ENCODE measurements at regions not wholly inside any gene's neighbourhood (a gene's known extent, or its start where the extent isn't known, plus 50 kb on each side); places are given as distances from the start of the nearest gene placed in this dataset.

GRCh38 chr18:1811282-1811681 lies 760.0 kb downstream of the METTL4 start:
- Histone ChIP-seq H3K9me3 (ENCODE audit: control insufficient read depth in 4 of 4, low read length in 3 of 4) (no peaks in the 10 kb centered on the region), H3K4me1 (ENCODE audit: control insufficient read depth in 4 of 4, insufficient read depth in 4 of 4, low read length in 3 of 4) (no peaks in the 10 kb centered on the region), H3K36me3 (ENCODE audit: control insufficient read depth in 4 of 4, insufficient read depth in 3 of 4, low read depth in 1 of 4, low read length in 3 of 4) (no peaks in the 10 kb centered on the region), H3K4me3 (ENCODE audit: low read depth in 1 of 3, low read length in 3 of 3) (no peak overlapping the region), H3K9ac (ENCODE audit: low read depth in 1 of 2, low read length in 2 of 2) (no peak overlapping the region), H3K27ac (ENCODE audit: low read depth in 1 of 2, low read length in 2 of 2) (no peak overlapping the region), H3K27me3 (ENCODE audit: control insufficient read depth in 4 of 4, insufficient read depth in 4 of 4, low read length in 3 of 4) (no peaks in the 10 kb centered on the region)
- TF ChIP-seq MAX (IDR thresholded peaks at IDR 0.05), result no peak
- no peak for TF ChIP-seq YY1 (IDR thresholded peaks at IDR 0.05)
- TF ChIP-seq HNF4A (conservative IDR thresholded peaks at IDR 0.05), result no peak
- TF ChIP-seq GABPA (IDR thresholded peaks at IDR 0.05 in 1 of 2, conservative IDR thresholded peaks at IDR 0.05 in 1 of 2), result no peak
- TF ChIP-seq SP1 (IDR thresholded peaks at IDR 0.05), result no peak
- TF ChIP-seq FOXA1 (IDR thresholded peaks at IDR 0.05), result no peak
- TF ChIP-seq RXRA (IDR thresholded peaks at IDR 0.05), result no peak
- no peak for TF ChIP-seq REST (IDR thresholded peaks at IDR 0.05)
- TF ChIP-seq ZBTB33 (IDR thresholded peaks at IDR 0.05), result no peak
- no peak for TF ChIP-seq JUND (IDR thresholded peaks at IDR 0.05)
- WGBS, result 74% methylated on average over 5 of the region's 5 CpGs
- DNase-seq (ENCODE audit: low spot score), result no peak

GRCh38 chr18:1825296-1825695 lies 746.0 kb downstream of the METTL4 start:
- WGBS, result 79% methylated on average over 2 of the region's 2 CpGs
- Histone ChIP-seq H3K4me1 (ENCODE audit: control insufficient read depth in 4 of 4, insufficient read depth in 4 of 4, low read length in 3 of 4) (no peaks in the 10 kb centered on the region), H3K9ac (ENCODE audit: low read depth in 1 of 2, low read length in 2 of 2) (no peak overlapping the region), H3K36me3 (ENCODE audit: control insufficient read depth in 4 of 4, insufficient read depth in 3 of 4, low read depth in 1 of 4, low read length in 3 of 4) (no peaks in the 10 kb centered on the region), H3K27me3 (ENCODE audit: control insufficient read depth in 4 of 4, insufficient read depth in 4 of 4, low read length in 3 of 4) (no peaks in the 10 kb centered on the region), H3K27ac (ENCODE audit: low read depth in 1 of 2, low read length in 2 of 2) (no peak overlapping the region), H3K4me3 (ENCODE audit: low read depth in 1 of 3, low read length in 3 of 3) (no peak overlapping the region), H3K9me3 (ENCODE audit: control insufficient read depth in 4 of 4, low read length in 3 of 4) (no peaks in the 10 kb centered on the region)
- no peak for DNase-seq (ENCODE audit: low spot score)
- no peak for TF ChIP-seq EGR1 (IDR thresholded peaks at IDR 0.05; ENCODE audit: low read depth in 2 of 2)
- TF ChIP-seq HNF4G (IDR thresholded peaks at IDR 0.05), result no peak
- no peak for TF ChIP-seq FOXA1 (IDR thresholded peaks at IDR 0.05)
- TF ChIP-seq REST (IDR thresholded peaks at IDR 0.05), result no peak
- no peak for TF ChIP-seq NR2F2 (IDR thresholded peaks at IDR 0.05)
- no peak for TF ChIP-seq YY1 (IDR thresholded peaks at IDR 0.05)
- TF ChIP-seq MAX (IDR thresholded peaks at IDR 0.05), result no peak
- no peak for TF ChIP-seq ATF3 (IDR thresholded peaks at IDR 0.05)
- TF ChIP-seq SP1 (IDR thresholded peaks at IDR 0.05), result no peak
- TF ChIP-seq TAF1 (conservative IDR thresholded peaks at IDR 0.05), result no peak
- no peak for TF ChIP-seq HNF4A (conservative IDR thresholded peaks at IDR 0.05)
- TF ChIP-seq RAD21 (IDR thresholded peaks at IDR 0.05), result no peak
- no peak for TF ChIP-seq RXRA (IDR thresholded peaks at IDR 0.05)
